Progenitor cell of endocrine pancreas (in vitro differentiated cells): ENCODE measurements at regions not wholly inside any gene's neighbourhood (a gene's known extent, or its start where the extent isn't known, plus 50 kb on each side); places are given as distances from the start of the nearest gene placed in this dataset.

ENCODE experiments used
- DNase-seq: peaks from one replicate; pipeline ENCODE4 v3.0.0; 2021; ENCODE audit warnings: low spot score; ENCODE audit not compliant: unreplicated experiment
- H3K27ac Mint-ChIP-seq: 2 replicates; pipeline ENCODE4 v1.8.0; 2021; ENCODE audit warnings: mild to moderate bottlenecking, moderate library complexity, mixed read lengths
- H3K27me3 Mint-ChIP-seq: 2 replicates; pipeline ENCODE4 v1.8.0; 2021; ENCODE audit warnings: mixed read lengths
- H3K36me3 Mint-ChIP-seq: 2 replicates; pipeline ENCODE4 v1.8.0; 2022; ENCODE audit warnings: mixed read lengths; ENCODE audit not compliant: insufficient read depth
- H3K4me1 Mint-ChIP-seq: 2 replicates; pipeline ENCODE4 v1.8.0; 2021; ENCODE audit warnings: low read depth, mixed read lengths
- H3K4me3 Mint-ChIP-seq: 2 replicates; pipeline ENCODE4 v1.8.0; 2021; ENCODE audit warnings: low read depth, mild to moderate bottlenecking, moderate library complexity, mixed read lengths
- H3K9me3 Mint-ChIP-seq: 2 replicates; pipeline ENCODE4 v1.8.0; 2021; ENCODE audit warnings: low read depth, mixed read lengths
- TF ChIP-seq, protein P1 (sequence below): fragments of 200-600 bp; sonication (generic); IDR thresholded peaks from one replicate; pipeline ENCODE4 v1.5.0; 2021; ENCODE audit warnings: antibody characterized with exemption, mild to moderate bottlenecking; ENCODE audit not compliant: unreplicated experiment

DNA sequence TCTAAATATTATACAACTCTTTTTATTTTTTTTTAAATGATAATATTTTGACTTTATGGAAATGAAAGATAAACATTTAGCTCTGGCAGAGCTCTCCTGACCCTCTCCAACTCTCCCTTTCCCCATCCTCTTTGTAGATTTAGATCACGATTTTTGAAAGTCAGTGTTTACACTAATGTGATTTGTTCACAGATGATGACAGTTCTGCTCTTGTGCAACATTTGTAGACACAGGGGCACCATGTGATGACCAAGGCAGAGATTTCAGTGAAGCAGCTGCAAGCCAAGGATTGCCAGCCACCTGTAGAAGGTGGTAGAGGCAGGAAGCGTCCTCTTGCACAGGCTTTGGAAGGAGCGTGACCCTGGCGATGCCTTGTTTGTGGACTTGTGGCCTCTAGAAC lies 483.2 kb downstream of the QKI start:
- Mint-ChIP-seq H3K4me3 (no peak overlapping the region), H3K36me3 (no peaks in the 10 kb centered on the region)
- TF ChIP-seq, protein P1, sequence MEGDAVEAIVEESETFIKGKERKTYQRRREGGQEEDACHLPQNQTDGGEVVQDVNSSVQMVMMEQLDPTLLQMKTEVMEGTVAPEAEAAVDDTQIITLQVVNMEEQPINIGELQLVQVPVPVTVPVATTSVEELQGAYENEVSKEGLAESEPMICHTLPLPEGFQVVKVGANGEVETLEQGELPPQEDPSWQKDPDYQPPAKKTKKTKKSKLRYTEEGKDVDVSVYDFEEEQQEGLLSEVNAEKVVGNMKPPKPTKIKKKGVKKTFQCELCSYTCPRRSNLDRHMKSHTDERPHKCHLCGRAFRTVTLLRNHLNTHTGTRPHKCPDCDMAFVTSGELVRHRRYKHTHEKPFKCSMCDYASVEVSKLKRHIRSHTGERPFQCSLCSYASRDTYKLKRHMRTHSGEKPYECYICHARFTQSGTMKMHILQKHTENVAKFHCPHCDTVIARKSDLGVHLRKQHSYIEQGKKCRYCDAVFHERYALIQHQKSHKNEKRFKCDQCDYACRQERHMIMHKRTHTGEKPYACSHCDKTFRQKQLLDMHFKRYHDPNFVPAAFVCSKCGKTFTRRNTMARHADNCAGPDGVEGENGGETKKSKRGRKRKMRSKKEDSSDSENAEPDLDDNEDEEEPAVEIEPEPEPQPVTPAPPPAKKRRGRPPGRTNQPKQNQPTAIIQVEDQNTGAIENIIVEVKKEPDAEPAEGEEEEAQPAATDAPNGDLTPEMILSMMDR = no peak

GRCh38 chr6:163897030-163897429 lies 482.5 kb downstream of the QKI start:
- Mint-ChIP-seq H3K36me3 (no peaks in the 10 kb centered on the region), H3K27ac (no peak overlapping the region), H3K9me3 (no peaks in the 10 kb centered on the region), H3K4me1 (no peaks in the 10 kb centered on the region), H3K4me3 (no peak overlapping the region), H3K27me3 (no peaks in the 10 kb centered on the region)
- TF ChIP-seq, protein P1 = no peak
- no peak for DNase-seq

More for the DNA sequence above, 483.2 kb downstream of the QKI start:
- Mint-ChIP-seq H3K27me3 (no peaks in the 10 kb centered on the region), H3K9me3 (no peaks in the 10 kb centered on the region), H3K27ac (no peak overlapping the region), H3K4me1 (no peaks in the 10 kb centered on the region)
- no peak for DNase-seq

- H3K27me3 Mint-ChIP-seq = no peaks in the 10 kb centered on the region
- no peaks in the 10 kb centered on the region for H3K4me1 Mint-ChIP-seq
- no peak overlapping the region for H3K4me3 Mint-ChIP-seq
Observed at GRCh38 chr6:163895162-163895561, 480.6 kb downstream of the QKI start.

GRCh38 chr6:163893609-163894189 lies 479.2 kb downstream of the QKI start:
- Mint-ChIP-seq H3K36me3 (no peaks in the 10 kb centered on the region), H3K27me3 (no peaks in the 10 kb centered on the region), H3K4me1 (no peaks in the 10 kb centered on the region), H3K9me3 (no peaks in the 10 kb centered on the region), H3K4me3 (no peak overlapping the region), H3K27ac (no peak overlapping the region)
- TF ChIP-seq, protein P1 = no peak
- no peak for DNase-seq

More at GRCh38 chr6:163895162-163895561, 480.6 kb downstream of the QKI start:
- Mint-ChIP-seq H3K36me3 (no peaks in the 10 kb centered on the region), H3K9me3 (no peaks in the 10 kb centered on the region), H3K27ac (no peak overlapping the region)
- TF ChIP-seq, protein P1 = no peak
- no peak for DNase-seq

DNA sequence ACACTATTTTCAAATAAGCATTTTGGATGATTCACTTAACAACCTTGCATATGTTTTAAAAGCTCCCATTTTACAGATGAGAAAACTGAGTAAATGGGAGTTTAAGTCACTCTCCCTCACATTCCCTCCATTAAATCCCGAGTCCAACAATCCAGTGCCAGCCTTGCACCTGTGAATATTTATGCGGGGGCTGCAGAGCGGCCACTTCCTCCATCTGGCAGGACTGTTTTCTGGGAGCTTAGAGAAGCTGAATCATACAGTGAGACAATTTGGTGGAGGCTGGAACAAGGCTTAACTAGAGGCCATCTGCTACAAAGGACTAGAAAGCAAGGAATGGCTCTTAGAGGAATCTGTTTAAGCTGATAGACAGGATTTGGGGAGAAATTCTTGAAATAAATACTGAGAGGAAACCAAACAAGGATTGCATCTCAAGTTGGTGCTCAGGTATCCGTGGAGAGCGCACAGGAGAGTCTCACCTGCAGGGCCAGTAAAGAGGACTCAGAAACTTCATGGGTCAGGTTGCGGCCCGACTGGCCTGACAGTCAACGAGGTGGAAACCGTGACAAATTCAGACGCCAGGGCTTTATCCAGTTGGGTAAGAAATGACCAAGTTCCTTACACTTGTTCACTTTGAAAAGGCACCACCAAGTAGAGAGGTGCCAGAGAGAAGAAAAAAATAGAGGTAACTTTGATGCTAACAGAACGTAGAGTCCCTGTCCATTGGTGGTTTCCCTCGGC lies 478.5 kb downstream of the QKI start:
- no peak overlapping the region for H3K27ac Mint-ChIP-seq
- peaks cover 7% of the 10 kb centered on the region for H3K9me3 Mint-ChIP-seq
- DNase-seq = no peak
- H3K4me1 Mint-ChIP-seq = no peaks in the 10 kb centered on the region
- H3K27me3 Mint-ChIP-seq = no peaks in the 10 kb centered on the region
- H3K36me3 Mint-ChIP-seq = no peaks in the 10 kb centered on the region
- TF ChIP-seq, protein P1 = no peak
- no peak overlapping the region for H3K4me3 Mint-ChIP-seq
